ENCODE measurements at regions not wholly inside any gene's neighbourhood (a gene's known extent, or its start where the extent isn't known, plus 50 kb on each side); places are given as distances from the start of the nearest gene placed in this dataset.

- DNase-seq (ENCODE audit: low read depth), result no peak
Measured at GRCh38 chr2:37425408-37425807, 81.0 kb downstream of the QPCT start.

DNA sequence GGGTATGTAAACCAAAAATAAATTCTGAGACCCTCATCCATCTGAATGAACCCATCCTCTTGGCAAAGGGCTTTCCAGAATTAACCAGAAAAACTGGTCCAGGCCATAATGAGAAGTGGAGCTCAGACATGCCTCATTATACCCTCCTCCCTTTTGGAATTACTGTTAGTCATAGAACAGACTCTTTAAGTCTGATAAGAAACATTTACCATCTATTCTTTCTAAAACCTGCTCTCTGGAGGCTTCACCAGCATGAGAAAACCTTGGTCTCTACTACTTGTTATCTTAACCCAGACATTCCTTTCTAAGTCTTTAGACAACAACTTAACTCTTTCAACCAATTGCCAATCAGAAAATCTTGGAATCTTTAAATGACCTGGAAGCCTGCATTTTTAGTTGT lies 82.8 kb downstream of the QPCT start:
- DNase-seq (ENCODE audit: low read depth), result no peak

- no peak for DNase-seq (ENCODE audit: low read depth)
Measured at GRCh38 chr2:37436323-37436722, 91.9 kb downstream of the QPCT start.

DNA sequence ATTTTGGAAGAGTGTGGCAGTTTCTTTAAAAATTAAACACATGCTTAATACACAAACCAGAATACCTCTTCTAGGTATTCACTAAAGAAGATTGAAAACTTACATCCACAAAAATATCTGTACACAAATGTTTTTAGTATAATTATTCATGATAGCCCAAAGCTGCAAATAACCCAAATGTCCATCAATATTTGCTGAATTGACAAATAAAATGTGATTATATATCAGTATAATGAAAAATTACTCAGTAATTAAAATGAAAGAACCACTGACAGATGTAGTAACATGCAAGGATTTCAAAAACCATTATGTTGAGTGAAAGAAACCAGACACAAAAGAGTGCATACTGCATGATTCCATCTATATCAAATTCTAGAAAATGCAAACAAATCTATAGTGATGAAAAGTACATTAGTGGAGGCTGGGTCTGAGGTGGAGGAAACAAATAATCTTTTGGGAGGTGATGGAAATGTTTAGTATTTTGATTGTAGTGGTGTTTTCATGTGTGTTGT lies 94.8 kb downstream of the QPCT start:
- no peak for DNase-seq (ENCODE audit: low read depth)

GRCh38 chr2:37441055-37441454 lies 96.6 kb downstream of the QPCT start:
- DNase-seq (ENCODE audit: low read depth), result no peak

- no peak for DNase-seq (ENCODE audit: low read depth)
Measured at GRCh38 chr2:37443082-37443481, 98.7 kb downstream of the QPCT start.

DNA sequence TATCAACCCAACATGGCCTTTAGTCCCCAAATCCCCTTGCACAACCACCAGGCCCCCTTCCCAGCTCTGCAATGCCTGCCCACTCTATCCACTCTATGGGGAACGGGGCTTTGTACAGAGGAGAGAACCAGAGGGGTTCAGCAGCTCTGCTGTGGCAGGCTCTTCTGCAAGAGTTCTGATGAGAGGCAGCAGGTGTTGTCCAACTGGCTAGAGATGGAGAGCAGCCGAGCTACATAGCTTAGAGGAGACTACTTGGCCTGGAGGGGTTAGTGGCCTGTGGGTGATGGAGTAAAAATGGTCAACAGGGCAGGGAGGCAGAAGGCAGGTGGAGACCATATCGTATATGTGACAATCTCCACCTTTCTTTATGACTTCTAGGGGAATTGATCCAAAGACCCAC lies 103.0 kb downstream of the QPCT start:
- DNase-seq (ENCODE audit: low read depth), result no peak

GRCh38 chr2:37448342-37449120 lies 104.1 kb downstream of the QPCT start:
- DNase-seq (ENCODE audit: low read depth), result no peak

DNA sequence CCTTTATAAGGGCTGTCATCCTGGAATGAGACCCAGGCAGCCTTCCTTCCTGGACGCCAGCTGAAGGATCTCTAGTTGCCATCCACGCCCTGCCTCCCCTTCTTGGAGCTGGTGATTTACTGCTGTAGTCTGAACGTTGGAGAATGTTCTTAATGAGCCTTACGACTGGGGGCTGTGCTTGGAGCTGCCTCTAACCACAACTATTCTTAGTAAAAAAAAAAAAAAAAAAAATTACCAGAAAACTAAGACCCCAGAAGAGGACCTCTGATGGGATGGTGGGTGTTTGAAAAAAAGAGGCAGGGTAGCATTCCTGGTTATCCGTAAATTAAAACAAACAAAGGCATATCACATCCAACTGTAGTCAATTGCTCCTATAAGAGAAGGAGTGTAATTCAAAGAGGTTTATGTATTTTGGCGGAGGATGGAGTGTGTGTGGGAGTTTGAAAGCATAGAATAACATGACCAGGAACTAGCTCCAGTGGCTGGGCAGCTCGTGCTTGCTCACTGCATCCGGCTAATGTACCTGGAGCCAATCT lies 105.4 kb downstream of the QPCT start:
- DNase-seq (ENCODE audit: low read depth), result no peak

DNA sequence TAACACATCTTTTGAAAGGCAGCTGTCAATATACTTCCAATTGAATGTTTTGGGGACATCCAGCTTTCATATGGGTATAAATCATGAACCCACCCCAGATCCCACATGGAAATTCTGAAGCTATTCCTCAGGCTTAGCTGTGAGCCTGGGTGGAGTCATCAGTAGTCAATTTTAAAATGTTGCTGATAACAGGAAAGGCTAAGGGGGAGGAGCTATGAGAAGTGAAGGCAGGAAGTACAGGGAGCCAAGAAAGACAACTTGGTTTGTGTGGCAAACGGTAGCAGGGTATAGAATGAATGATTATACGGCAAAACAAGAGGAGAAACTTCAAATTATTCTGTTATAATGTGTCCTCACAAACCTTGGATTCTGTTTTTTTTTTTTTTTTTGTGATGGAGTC lies 108.6 kb downstream of the QPCT start:
- DNase-seq (ENCODE audit: low read depth), result no peak

DNA sequence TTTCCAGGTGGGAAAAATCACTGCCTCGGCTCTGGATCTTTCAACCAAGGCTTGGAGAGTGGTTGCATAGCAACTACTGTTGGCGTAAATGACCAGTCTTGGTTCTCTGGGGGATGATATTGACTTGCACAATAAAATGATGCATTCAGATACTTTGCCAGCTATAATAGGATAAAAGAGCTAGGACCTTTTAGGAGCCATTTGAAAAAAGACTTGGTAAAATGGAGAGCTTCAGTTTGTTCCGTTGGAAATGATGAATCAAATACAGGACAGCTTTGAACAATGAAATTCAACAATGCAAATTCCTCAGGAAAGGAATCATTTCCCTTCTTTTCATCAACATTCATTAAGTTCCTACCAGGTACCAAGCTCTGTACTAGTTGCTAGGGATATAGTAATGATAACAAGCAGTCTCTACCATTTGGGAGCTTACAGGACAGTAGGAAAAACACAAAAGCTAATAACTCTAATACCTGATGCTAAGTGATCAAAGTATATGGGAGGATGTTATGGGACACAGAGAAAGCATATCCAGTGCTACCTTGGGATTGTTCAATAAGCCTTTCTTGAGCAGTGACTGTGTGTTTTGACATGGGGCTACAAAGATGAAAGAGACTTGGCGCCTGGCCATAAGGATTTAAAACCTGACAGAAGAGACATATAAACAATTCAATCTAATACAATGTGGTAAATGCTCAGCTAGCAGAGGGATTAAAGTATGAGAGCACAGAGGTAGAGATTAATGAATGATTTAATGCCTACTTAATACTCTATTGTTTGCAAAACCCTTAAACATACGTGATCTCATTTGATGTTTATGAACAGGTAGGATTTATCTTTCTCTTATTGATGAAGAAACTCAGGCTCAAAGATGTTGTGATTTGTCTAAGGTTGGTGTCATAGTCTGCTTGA lies 110.7 kb downstream of the QPCT start:
- peak; percentile 23 for DNase-seq (ENCODE audit: low read depth)

DNA sequence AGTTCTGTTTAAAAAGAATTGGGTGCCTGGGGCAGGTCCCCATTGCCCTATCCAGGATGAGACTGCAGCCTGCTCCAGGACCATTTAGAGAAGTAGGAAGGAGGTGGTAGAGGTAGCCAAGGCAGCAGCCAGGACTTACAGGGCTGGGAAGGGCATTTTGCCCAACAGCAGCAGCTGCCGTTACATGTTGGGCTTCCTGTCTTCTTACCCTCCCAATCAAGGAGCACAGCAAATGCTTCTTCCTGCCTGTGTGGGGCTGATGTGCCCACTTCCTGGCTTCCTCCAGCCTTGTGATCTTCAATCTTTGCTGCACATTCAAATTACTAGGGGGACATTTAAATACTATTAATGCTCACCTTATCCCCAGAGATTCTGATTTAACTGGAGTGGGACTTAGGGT lies 112.0 kb downstream of the QPCT start:
- DNase-seq (ENCODE audit: low read depth), result no peak

DNA sequence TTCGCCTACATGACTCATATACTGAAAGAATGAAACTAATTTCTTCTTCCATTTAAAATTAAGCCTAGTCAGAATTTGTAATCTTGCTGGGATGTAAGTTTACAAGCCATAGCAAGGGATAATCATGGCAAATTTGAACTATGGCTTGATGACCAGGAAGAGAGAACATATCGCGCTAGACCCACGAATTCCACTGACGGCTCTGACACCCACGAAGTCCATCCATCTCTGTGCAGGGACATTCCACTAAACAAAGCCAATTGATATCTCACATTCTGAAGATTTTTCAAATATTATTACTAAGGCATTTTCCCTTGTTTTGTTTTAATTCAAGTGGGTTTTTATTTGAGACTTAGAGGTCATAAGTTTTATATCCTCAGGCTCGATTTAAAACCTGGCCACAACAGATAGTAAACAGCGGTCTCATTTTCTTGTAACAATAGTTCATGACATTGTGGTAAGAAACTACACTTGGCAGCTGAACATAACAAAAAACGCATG lies 113.0 kb downstream of the QPCT start:
- peak; percentile 13 for DNase-seq (ENCODE audit: low read depth)

DNA sequence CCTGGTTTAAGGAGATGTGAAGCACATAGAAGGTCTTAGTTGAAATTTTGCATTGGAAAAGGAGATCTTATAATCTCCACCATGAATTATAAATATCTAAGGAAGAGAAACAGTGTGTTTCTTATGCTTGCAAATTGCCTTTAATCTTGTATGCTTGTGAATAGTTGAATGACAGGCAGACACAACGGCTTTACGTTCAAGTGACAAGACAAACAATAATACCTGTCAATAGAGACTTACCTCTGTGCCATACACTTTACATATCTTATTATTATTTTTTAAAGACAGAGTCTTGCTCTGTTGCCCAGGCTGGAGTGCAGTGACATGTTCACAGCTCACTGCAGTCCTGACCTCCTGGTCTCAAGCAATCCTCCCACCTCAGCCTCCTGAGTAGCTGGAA lies 113.7 kb downstream of the QPCT start:
- DNase-seq (ENCODE audit: low read depth), result no peak

DNA sequence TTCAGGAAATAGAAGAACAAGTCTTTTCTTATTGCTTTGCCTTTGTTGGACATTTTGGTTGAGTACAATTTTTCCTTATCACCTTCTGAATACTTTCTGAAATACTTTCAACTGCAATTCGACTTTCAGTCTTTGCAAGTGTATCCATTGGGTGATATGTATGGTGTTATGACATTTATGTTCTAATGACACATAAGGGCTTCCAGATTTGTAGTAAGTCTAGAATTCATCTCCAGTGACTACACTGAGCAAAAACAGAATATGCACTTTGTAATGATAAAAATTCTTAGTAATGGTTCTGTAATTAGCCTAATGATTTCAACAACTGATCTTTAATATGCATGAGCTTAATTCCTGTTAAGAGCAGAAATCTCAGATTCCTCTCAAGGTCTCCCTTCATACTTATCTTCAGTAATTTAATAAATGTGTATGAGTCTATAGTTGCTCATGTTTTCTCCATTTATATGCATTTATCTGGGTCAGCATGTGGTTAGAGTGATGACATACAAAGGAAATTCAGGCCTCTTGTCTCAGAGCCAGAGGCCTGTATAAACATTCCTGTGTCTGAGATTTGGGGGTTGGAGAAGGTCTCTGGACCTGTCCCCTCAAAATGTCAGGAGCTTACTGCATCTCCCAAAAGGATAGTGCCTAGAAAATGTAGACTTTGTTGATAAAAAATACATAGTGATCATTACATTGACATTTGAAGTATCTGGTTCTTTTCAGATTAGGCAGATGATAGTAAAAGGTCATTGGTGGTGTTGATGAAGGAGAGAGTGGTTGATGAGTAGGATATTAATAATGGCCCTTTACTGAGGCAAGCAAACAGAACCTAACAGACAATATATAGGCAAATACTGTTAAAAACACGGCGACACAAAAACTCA lies 114.9 kb downstream of the QPCT start:
- peak; percentile 64 for DNase-seq (ENCODE audit: low read depth)

DNA sequence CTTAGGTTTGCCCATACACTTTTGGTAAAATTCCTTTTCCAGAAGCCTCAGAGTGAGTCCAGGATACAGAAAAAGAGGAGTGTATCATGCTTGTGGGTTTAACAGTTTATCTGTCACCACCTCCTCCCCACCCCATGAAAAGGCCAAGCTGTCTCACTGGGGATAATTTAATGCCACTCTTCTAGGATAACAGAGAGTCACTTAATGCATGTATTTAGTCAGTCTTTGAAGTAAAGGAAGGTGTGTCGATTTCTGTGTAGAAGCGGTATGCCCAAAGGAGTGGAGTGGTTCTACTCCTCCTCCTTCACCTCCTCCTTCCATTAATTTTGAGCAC lies 116.4 kb downstream of the QPCT start:
- no peak for DNase-seq (ENCODE audit: low read depth)

DNA sequence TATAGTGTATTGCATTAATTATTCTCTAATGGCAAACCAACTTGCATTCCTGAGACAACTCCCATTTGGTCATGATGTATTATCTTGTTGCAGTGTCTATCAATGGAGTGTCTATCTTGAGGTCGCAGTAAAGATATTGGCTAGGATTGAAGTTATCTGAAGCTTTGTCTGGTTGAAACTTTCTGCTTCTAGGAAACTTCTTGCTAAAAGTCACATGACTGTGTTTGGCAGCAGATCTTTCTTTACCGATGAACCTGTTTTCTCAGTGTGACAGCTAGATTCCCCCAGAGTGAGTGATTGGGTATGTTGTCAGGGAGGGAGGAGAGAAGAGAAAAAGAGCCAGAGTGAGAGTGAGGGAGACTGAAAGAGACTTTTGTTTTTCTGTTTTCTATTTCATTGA lies 119.6 kb downstream of the QPCT start:
- DNase-seq (ENCODE audit: low read depth), result no peak

GRCh38 chr2:37466533-37467222 lies 122.2 kb downstream of the QPCT start:
- DNase-seq (ENCODE audit: low read depth), result no peak

- no peak for DNase-seq (ENCODE audit: low read depth)
Measured at GRCh38 chr2:37468170-37468569, 123.7 kb downstream of the QPCT start.

DNA sequence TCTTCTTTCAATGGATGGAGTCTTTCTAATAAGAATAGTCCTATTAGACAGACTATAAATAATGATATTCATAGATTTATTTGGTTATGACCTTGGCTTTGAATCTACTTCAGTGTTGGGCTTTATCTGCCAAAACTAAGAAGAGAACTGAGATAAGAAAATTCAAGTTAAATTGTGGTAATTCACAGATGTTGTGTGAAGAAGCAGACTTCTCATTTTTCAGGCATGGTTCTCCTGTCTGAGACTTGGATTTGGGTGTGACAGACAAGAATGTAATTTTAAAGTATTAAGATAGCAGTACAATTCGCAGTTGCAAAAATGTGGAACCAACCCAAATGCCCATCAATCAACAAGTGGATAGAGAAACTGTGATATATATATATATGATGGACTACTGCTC lies 124.7 kb downstream of the QPCT start:
- DNase-seq (ENCODE audit: low read depth), result no peak

DNA sequence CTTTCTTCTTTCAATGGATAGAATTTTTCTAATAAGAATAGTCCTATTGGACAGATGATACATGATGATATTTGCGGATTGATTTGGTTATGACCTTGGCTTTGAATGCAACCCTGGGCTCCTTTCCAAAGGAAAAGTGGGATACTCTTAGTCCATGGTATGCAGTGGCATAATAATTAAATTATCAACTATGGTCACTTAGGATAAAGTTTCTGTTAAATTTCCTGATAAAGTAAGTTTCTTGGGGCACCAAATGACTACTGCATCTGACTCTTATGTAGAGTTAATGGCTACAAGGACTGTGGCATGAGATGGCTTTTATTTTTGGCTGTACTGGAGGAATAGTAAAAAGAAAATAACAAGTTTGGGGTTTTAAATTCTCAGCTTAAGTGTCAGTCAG lies 126.7 kb downstream of the QPCT start:
- no peak for DNase-seq (ENCODE audit: low read depth)

Data from fibroblast of the conjunctiva (primary cell).